HG02852 (cell line): ENCODE measurements at regions not wholly inside any gene's neighbourhood (a gene's known extent, or its start where the extent isn't known, plus 50 kb on each side); places are given as distances from the start of the nearest gene placed in this dataset.

Experiments
- ATAC-seq: cut with Tn5 transposase; IDR thresholded peaks from one replicate; pipeline ENCODE4 v1.9.1; 2021; ENCODE audit warnings: mild to moderate bottlenecking, moderate library complexity; ENCODE audit not compliant: unreplicated experiment

GRCh38 chr5:173468821-173469251 lies 140.6 kb upstream of the STC2 start:
- no peak for ATAC-seq

GRCh38 chr5:173466227-173466626 lies 138.0 kb upstream of the STC2 start:
- no peak for ATAC-seq

- ATAC-seq, result no peak
These were observed 136.6 kb upstream of the STC2 start for GRCh38 chr5:173464813-173465212.

- ATAC-seq, result no peak
These were observed 135.0 kb upstream of the STC2 start for GRCh38 chr5:173463207-173463606.

- no peak for ATAC-seq
These were observed 130.8 kb upstream of the STC2 start for GRCh38 chr5:173458828-173459609.

- no peak for ATAC-seq
These were observed 129.3 kb upstream of the STC2 start for GRCh38 chr5:173457482-173457881.

- no peak for ATAC-seq
These were observed 128.5 kb upstream of the STC2 start for GRCh38 chr5:173456751-173457171.

GRCh38 chr5:173456181-173456580 lies 128.0 kb upstream of the STC2 start:
- ATAC-seq, result no peak

- no peak for ATAC-seq
These were observed 127.4 kb upstream of the STC2 start for GRCh38 chr5:173455599-173455957.

- ATAC-seq, result no peak
These were observed 126.8 kb upstream of the STC2 start for GRCh38 chr5:173454736-173455598.

GRCh38 chr5:173454361-173454735 lies 126.1 kb upstream of the STC2 start:
- ATAC-seq, result no peak

- ATAC-seq, result no peak
These were observed 125.0 kb upstream of the STC2 start for GRCh38 chr5:173453167-173453566.

- no peak for ATAC-seq
These were observed 124.1 kb upstream of the STC2 start for GRCh38 chr5:173452119-173452905.

GRCh38 chr5:173451651-173452050 lies 123.4 kb upstream of the STC2 start:
- ATAC-seq, result no peak

- no peak for ATAC-seq
These were observed 122.8 kb upstream of the STC2 start for GRCh38 chr5:173451031-173451430.

GRCh38 chr5:173450188-173450587 lies 122.0 kb upstream of the STC2 start:
- no peak for ATAC-seq

GRCh38 chr5:173448856-173449255 lies 120.6 kb upstream of the STC2 start:
- no peak for ATAC-seq

- no peak for ATAC-seq
These were observed 115.8 kb upstream of the STC2 start for GRCh38 chr5:173443971-173444370.

- no peak for ATAC-seq
These were observed 112.9 kb upstream of the STC2 start for GRCh38 chr5:173441053-173441628.

GRCh38 chr5:173438951-173439350 lies 110.7 kb upstream of the STC2 start:
- ATAC-seq, result no peak

GRCh38 chr5:173435447-173435846 lies 107.2 kb upstream of the STC2 start:
- no peak for ATAC-seq
